ENCODE measurements at regions not wholly inside any gene's neighbourhood (a gene's known extent, or its start where the extent isn't known, plus 50 kb on each side); places are given as distances from the start of the nearest gene placed in this dataset.

DNA sequence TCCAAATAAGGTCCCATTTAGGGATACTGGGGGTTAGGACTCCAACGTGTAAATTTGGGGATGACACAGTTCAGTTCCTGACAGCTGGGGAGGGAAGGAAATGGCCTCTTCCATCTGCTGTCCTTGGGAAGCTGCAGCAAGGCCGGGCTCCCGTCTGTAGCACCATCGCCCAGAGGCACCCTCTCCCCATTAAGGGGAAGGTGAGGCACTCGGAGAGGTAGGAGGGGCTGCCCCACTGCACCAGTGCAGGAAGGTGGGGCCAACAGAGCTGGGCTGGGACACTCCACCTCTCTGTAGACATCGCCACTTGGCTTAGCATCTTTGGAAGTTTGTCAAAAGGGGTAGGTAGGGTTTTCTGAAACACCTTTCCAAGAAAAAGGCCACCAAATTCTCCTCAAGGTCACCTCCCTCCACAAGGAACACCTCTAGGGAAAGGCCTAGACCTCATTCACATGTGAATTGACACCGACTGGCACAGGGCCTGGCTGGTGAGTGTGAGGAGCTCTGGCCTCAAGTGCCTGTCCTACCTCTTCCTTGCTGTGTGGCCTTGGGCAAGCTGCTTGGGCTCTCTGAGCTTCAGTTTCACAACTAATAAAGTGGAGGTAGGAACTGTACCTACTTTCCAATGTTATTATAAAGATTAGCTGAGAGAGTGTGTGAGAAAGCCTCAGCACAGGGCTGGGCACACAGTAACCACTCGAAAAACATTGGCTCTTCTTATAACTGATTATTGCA lies 75.0 kb upstream of the NEURL1B start:
- POLR2A ChIA-PET: no interaction called here
- DNase-seq (no peak), ATAC-seq (no peak)
- no peak overlapping the region for H3K27ac Mint-ChIP-seq
- no peaks in the 10 kb centered on the region for H3K27me3 Mint-ChIP-seq (ENCODE audit: low read depth)
- CTCF ChIA-PET: no interaction called here
- H3K4me1 Mint-ChIP-seq (ENCODE audit: low read depth): no peaks in the 10 kb centered on the region
- no peaks in the 10 kb centered on the region for H3K9me3 Mint-ChIP-seq (ENCODE audit: insufficient read depth)
- H3K4me3 Mint-ChIP-seq: no peak overlapping the region
- no peaks in the 10 kb centered on the region for H3K36me3 Mint-ChIP-seq (ENCODE audit: low read depth)

DNA sequence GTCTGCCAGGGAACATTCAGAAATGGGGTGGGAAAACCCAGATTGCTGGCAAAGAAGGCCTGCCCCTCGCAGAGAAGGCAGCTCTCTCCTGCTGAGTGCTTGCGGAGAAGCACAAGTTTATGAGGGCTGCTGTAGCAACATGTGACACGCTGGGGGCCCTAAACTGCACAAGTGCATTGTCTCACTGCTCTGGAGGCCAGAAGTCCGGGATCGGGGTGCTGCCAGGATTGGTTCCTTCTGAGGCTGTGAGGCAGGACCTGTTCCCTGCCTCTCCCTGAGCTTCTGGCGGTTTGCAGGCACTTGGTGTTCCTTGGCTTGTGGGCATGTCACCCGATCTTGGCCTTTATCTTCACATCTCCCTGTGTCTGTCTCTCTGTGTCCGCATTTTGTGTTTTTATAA lies 75.6 kb upstream of the NEURL1B start:
- no peaks in the 10 kb centered on the region for H3K36me3 Mint-ChIP-seq (ENCODE audit: low read depth)

DNA sequence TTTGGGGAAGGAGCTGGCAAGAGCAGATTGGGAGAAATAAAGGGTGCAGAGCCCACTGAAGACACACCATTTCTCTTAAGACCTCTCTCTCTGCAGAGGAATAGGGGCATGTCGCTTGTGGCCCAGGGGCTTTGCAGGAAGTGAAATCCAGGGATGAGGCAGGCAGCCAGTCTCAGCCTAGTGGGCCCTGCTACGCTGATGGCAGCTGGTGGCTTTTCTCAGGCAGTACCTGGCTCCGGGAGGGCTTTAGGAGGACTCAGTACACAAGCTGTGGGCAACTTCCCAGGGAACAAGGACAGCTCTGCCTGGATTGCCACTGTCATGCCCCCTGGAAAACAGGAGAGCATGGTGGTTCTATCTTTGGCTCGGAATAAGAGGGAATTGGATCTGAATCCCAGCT lies 76.2 kb upstream of the NEURL1B start:
- no peak overlapping the region for H3K27ac Mint-ChIP-seq
- no peaks in the 10 kb centered on the region for H3K27me3 Mint-ChIP-seq (ENCODE audit: low read depth)
- no peak for DNase-seq
- no peak overlapping the region for H3K4me3 Mint-ChIP-seq
- no peaks in the 10 kb centered on the region for H3K4me1 Mint-ChIP-seq (ENCODE audit: low read depth)
- H3K36me3 Mint-ChIP-seq (ENCODE audit: low read depth): no peaks in the 10 kb centered on the region
- POLR2A ChIA-PET: no interaction called here
- CTCF ChIA-PET: interaction anchor here (1.5 kb wide), 1 partner anchor 132 kb away, joined by 3 read pairs; no protein-coding TSS in a partner anchor
- no peaks in the 10 kb centered on the region for H3K9me3 Mint-ChIP-seq (ENCODE audit: insufficient read depth)
- ATAC-seq: no peak

More for the DNA sequence above, 75.6 kb upstream of the NEURL1B start:
- DNase-seq: no peak
- ChIA-PET POLR2A (no interaction called here), CTCF (interaction anchor here (1.5 kb wide), 1 partner anchor 132 kb away, joined by 3 read pairs; no protein-coding TSS in a partner anchor)
- no peaks in the 10 kb centered on the region for H3K9me3 Mint-ChIP-seq (ENCODE audit: insufficient read depth)
- H3K27me3 Mint-ChIP-seq (ENCODE audit: low read depth): no peaks in the 10 kb centered on the region
- H3K4me1 Mint-ChIP-seq (ENCODE audit: low read depth): no peaks in the 10 kb centered on the region
- ATAC-seq: no peak
- no peak overlapping the region for H3K4me3 Mint-ChIP-seq
- H3K27ac Mint-ChIP-seq: no peak overlapping the region

DNA sequence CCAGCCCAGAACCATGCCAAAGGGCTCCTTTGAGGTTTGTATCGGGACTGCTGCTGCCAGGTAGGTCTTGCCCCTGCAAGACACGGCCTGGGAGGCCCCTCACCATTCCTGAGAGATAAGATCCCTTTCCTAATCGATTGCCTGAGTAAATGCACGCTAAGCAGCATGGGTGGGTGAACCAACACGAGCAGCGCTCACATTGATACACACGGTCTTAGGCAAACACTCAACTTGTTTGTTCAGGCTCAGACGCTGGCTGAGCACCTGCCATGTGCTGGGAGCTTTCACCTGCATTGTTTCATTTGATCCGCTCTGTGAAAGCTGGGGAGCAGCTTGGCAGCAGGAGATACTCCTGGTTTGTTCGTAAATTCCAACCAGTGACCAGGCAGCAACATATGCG lies 76.9 kb upstream of the NEURL1B start:
- no peaks in the 10 kb centered on the region for H3K27me3 Mint-ChIP-seq (ENCODE audit: low read depth)
- H3K9me3 Mint-ChIP-seq (ENCODE audit: insufficient read depth): no peaks in the 10 kb centered on the region
- no peaks in the 10 kb centered on the region for H3K4me1 Mint-ChIP-seq (ENCODE audit: low read depth)
- DNase-seq (no peak), ATAC-seq (no peak)
- ChIA-PET POLR2A (no interaction called here), CTCF (interaction anchor here (1.5 kb wide), 1 partner anchor 133 kb away, joined by 3 read pairs; no protein-coding TSS in a partner anchor)
- no peak overlapping the region for H3K4me3 Mint-ChIP-seq
- no peaks in the 10 kb centered on the region for H3K36me3 Mint-ChIP-seq (ENCODE audit: low read depth)
- no peak overlapping the region for H3K27ac Mint-ChIP-seq

DNA sequence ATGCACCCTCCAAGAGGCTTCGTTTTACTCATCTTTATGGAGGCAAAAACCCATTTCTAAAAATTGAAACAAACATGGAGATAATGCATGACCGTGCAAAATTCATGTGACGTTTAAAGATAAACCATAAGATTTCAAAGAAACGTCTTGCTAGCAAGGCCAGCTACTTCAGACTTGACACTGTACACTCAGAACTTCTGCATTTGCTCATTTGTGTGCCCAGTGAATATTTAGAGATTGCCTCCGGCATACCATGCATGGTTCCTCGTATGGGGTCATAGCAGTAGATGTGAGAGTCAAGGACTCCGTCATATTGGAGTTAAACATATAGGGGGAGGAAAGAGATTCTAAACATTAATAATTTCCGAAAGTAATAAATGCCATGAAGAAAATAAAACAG lies 78.6 kb upstream of the NEURL1B start:
- no peaks in the 10 kb centered on the region for H3K36me3 Mint-ChIP-seq (ENCODE audit: low read depth)
- ATAC-seq (no peak), DNase-seq (no peak)
- H3K27ac Mint-ChIP-seq: no peak overlapping the region
- POLR2A ChIA-PET: no interaction called here
- H3K4me1 Mint-ChIP-seq (ENCODE audit: low read depth): no peaks in the 10 kb centered on the region
- H3K4me3 Mint-ChIP-seq: no peak overlapping the region
- H3K27me3 Mint-ChIP-seq (ENCODE audit: low read depth): no peaks in the 10 kb centered on the region
- no peaks in the 10 kb centered on the region for H3K9me3 Mint-ChIP-seq (ENCODE audit: insufficient read depth)
- CTCF ChIA-PET: no interaction called here

DNA sequence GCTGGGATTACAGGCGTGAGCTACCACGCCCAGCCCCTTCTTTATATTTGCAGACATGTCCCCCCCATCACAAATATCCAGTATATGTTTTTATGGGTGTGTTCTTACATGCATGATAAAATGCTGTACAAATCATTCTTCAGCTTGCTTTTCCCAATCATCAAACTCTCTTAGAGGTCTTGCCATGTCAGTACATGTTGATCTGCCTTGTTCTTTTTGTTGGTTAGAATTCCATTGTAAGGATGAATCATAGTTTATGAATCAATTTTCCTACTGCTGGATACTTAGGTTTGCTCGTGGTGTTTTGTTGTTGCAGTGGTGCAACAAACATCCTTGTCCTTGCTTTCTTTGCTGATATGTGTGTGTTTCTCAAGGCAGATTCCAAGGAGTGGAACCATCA lies 79.9 kb upstream of the NEURL1B start:
- ChIA-PET CTCF (no interaction called here), POLR2A (no interaction called here)
- Mint-ChIP-seq H3K27me3 (ENCODE audit: low read depth) (no peaks in the 10 kb centered on the region), H3K36me3 (ENCODE audit: low read depth) (no peaks in the 10 kb centered on the region), H3K9me3 (ENCODE audit: insufficient read depth) (no peaks in the 10 kb centered on the region), H3K4me1 (ENCODE audit: low read depth) (no peaks in the 10 kb centered on the region), H3K27ac (no peak overlapping the region), H3K4me3 (no peak overlapping the region)
- ATAC-seq: no peak
- DNase-seq: no peak

DNA sequence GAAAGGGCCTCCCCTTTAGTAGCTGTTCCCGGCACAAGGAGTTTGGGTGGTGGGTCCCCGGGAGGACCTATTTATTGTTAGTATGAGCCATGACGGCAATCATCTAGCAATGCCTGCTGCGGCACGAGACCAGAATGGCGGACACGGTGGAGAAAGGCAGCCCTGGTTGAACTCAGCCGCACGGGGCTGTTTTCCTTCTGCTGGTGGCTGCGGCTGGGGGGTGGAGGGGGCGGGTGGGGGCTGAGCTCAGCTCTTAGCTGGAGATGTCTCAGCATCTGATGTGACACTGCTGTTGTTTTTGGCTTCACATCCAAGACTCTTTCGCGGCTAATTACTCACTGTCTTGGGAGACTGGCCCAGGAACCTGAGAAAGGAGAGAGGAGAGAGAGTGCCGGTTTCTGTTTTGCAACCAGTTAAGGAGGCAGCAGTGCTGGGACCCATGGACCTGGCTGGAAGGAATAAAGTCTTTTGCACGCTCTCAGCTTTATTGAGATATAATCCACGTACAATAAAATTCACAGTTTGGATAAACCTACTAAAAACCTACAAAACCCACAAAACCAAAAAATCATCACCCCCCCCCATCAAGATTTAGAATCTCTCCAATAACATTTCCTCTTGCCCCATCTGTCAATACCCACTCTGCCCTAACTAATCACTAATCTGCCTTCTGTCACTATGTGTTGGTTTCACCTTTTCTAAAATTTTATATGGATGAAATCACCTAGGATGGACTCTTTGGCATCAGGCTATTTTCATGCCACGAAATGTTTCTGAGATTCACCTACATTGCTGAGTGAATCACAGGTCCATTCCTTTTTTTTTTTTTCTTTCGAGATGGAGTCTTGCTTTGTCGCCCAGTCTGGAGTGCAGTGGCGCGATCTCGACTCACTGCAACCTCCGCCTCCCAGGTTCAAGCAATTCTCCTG lies 81.8 kb upstream of the NEURL1B start:
- Mint-ChIP-seq H3K4me3 (no peak overlapping the region), H3K27ac (no peak overlapping the region), H3K27me3 (ENCODE audit: low read depth) (no peaks in the 10 kb centered on the region), H3K9me3 (ENCODE audit: insufficient read depth) (no peaks in the 10 kb centered on the region), H3K4me1 (ENCODE audit: low read depth) (no peaks in the 10 kb centered on the region), H3K36me3 (ENCODE audit: low read depth) (no peaks in the 10 kb centered on the region)
- CTCF ChIA-PET: no interaction called here
- DNase-seq (no peak), ATAC-seq (no peak)
- POLR2A ChIA-PET: no interaction called here

DNA sequence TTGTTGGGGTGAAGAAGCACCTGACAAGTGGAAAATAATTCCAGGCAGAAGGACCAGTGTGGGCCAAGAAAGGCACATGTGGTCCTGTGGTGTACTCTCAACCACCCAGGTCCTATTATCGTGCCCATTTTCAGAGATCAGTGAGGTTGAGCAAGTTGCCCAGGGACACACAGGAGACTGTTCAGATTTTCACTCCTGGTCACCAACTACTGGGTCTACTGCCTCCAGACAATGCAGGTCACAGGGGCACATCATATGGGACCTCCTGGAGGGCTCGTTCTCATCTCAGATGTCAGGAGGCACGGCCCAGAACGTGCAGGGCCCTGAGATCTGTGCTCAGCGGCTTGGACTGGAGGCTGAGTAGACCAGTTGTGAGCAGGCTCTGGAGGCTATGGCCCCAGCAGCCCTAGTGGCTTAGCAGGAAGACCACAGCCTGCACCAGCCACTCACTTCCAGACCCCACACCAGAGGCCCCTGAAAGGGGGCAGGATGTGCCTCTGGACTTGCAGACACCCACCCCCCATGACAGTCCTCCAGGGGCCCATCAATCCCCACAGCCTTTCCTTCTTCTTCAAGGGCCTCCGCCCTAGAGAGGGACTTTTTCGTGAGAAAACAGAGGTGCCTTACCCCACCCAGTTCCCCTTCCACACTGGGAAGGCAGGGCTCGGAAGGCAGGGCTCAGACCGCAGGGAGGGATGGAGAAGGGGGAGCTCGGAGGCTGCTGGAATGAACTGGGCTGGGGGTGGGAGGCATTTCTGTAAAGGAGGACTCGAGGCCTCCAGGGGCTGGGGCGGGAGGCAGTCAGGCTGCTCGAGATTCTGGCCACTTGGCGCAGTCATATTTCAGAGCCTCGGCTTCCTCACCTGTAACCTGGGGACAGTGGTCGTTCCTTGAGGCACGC lies 82.7 kb upstream of the NEURL1B start:
- Mint-ChIP-seq H3K9me3 (ENCODE audit: insufficient read depth) (no peaks in the 10 kb centered on the region), H3K36me3 (ENCODE audit: low read depth) (no peaks in the 10 kb centered on the region), H3K27ac (no peak overlapping the region), H3K27me3 (ENCODE audit: low read depth) (no peaks in the 10 kb centered on the region), H3K4me3 (no peak overlapping the region), H3K4me1 (ENCODE audit: low read depth) (no peaks in the 10 kb centered on the region)
- DNase-seq (no peak), ATAC-seq (no peak)
- POLR2A ChIA-PET: no interaction called here
- CTCF ChIA-PET: no interaction called here

DNA sequence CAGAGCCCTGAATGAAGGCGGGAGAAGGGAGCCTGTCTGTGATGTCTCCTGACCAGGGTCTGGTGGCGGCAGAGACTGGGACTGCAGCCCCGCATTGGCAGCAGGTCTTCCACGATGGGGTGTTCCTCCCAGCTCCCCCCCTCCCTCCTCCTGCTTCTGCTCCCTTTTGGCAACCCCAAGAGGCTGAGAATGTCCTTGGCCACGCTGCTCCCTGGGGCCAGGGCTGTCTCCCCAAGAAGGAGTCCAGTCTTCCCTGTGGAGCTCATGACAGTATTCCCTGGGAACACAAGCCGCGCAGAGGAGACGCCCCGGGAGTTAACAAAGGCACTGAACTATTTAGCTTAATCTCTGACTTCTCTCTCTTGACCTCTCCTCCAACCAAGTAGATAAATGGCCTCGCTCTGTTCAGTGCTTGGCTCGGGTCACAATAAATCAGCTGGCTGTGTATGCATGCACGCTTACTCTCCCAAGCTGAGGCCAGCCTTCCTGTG lies 84.0 kb upstream of the NEURL1B start:
- Mint-ChIP-seq H3K4me1 (ENCODE audit: low read depth) (no peaks in the 10 kb centered on the region), H3K4me3 (no peak overlapping the region), H3K27ac (no peak overlapping the region), H3K27me3 (ENCODE audit: low read depth) (no peaks in the 10 kb centered on the region), H3K9me3 (ENCODE audit: insufficient read depth) (no peaks in the 10 kb centered on the region), H3K36me3 (ENCODE audit: low read depth) (no peaks in the 10 kb centered on the region)
- no peak for DNase-seq
- no peak for ATAC-seq
- ChIA-PET CTCF (interaction anchor here (1.2 kb wide), 1 partner anchor 140 kb away, joined by 3 read pairs; no protein-coding TSS in a partner anchor), POLR2A (no interaction called here)

DNA sequence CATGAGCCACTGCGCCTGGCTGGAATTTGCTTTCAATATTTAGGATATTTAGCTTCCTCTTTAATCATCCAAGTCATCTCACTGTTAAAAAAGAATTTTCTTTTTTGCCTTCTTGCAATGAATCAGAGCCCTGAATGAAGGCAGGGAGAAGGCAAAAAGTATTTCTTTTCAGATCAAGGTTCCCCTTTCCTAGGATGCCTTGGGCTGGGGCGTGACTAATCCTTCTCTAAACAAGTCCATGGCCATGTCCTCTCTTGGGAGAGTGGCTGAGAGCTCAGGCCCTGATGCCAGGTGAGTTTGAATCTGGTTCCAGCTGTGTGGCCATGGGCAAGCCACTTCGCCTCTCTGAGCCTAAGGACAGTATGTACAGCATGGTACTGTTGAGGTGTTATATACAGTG lies 84.8 kb upstream of the NEURL1B start:
- Mint-ChIP-seq H3K9me3 (ENCODE audit: insufficient read depth) (no peaks in the 10 kb centered on the region), H3K4me1 (ENCODE audit: low read depth) (no peaks in the 10 kb centered on the region), H3K27me3 (ENCODE audit: low read depth) (no peaks in the 10 kb centered on the region), H3K27ac (no peak overlapping the region), H3K4me3 (no peak overlapping the region), H3K36me3 (ENCODE audit: low read depth) (no peaks in the 10 kb centered on the region)
- POLR2A ChIA-PET: no interaction called here
- ATAC-seq (no peak), DNase-seq (no peak)
- CTCF ChIA-PET: interaction anchor here (1.2 kb wide), 1 partner anchor 141 kb away, joined by 3 read pairs; no protein-coding TSS in a partner anchor

DNA sequence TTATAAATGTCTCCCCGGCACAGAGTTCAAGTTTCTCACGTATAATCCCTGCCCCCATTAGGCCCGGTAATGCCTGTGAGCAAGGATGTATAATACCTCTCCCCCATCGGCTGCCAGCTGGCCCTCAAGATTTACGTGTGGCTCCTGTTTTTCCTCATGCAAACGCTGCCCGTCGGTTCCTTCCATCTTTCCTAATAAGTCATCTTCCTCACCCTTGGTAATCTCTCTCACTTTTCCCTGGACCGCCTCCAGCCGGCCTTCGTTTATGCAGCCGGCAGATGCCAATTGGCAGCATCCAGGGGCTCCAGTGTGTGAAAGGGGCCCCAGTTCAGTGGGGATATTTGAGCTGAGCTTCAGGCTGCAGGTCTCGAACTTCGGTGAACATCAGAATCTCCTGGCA lies 86.5 kb upstream of the NEURL1B start:
- H3K4me1 Mint-ChIP-seq (ENCODE audit: low read depth): no peaks in the 10 kb centered on the region
- POLR2A ChIA-PET: no interaction called here
- H3K27ac Mint-ChIP-seq: no peak overlapping the region
- H3K9me3 Mint-ChIP-seq (ENCODE audit: insufficient read depth): no peaks in the 10 kb centered on the region
- ATAC-seq: no peak
- no peak overlapping the region for H3K4me3 Mint-ChIP-seq
- DNase-seq: no peak
- H3K36me3 Mint-ChIP-seq (ENCODE audit: low read depth): no peaks in the 10 kb centered on the region
- no peaks in the 10 kb centered on the region for H3K27me3 Mint-ChIP-seq (ENCODE audit: low read depth)
- CTCF ChIA-PET: no interaction called here
